ENCODE measurements at regions not wholly inside any gene's neighbourhood (a gene's known extent, or its start where the extent isn't known, plus 50 kb on each side); places are given as distances from the start of the nearest gene placed in this dataset.

- no peak for DNase-seq
These were observed 151.9 kb downstream of the FAM43A start for GRCh38 chr3:194837457-194838127.

- no peak for DNase-seq
These were observed 152.6 kb downstream of the FAM43A start for GRCh38 chr3:194838236-194838635.

- DNase-seq, result no peak
These were observed 155.2 kb downstream of the FAM43A start for GRCh38 chr3:194840661-194841514.

GRCh38 chr3:194841515-194841841 is 155.8 kb downstream of the FAM43A start:
- no peak for DNase-seq

GRCh38 chr3:194843556-194843955 is 157.9 kb downstream of the FAM43A start:
- DNase-seq, result no peak

- no peak for DNase-seq
These were observed 158.4 kb downstream of the FAM43A start for GRCh38 chr3:194844046-194844445.

- DNase-seq, result no peak
These were observed 163.6 kb downstream of the FAM43A start for GRCh38 chr3:194849166-194849875.

- no peak for DNase-seq
These were observed 165.6 kb downstream of the FAM43A start for GRCh38 chr3:194851254-194851653.

GRCh38 chr3:194851941-194852340 is 166.3 kb downstream of the FAM43A start:
- no peak for DNase-seq

GRCh38 chr3:194852345-194852744 is 166.7 kb downstream of the FAM43A start:
- no peak for DNase-seq

- no peak for DNase-seq
These were observed 167.3 kb downstream of the FAM43A start for GRCh38 chr3:194852831-194853508.

GRCh38 chr3:194854206-194854605 is 168.5 kb downstream of the FAM43A start:
- no peak for DNase-seq

GRCh38 chr3:194854659-194855390 is 169.1 kb downstream of the FAM43A start:
- no peak for DNase-seq

GRCh38 chr3:194856296-194856695 is 170.6 kb downstream of the FAM43A start:
- DNase-seq, result no peak

GRCh38 chr3:194857469-194858113 is 171.9 kb downstream of the FAM43A start:
- no peak for DNase-seq

- no peak for DNase-seq
These were observed 172.7 kb downstream of the FAM43A start for GRCh38 chr3:194858382-194858781.

- no peak for DNase-seq
These were observed 175.0 kb downstream of the FAM43A start for GRCh38 chr3:194860725-194861124.

- no peak for DNase-seq
These were observed 175.7 kb downstream of the FAM43A start for GRCh38 chr3:194861375-194861774.

GRCh38 chr3:194865061-194865460 is 179.4 kb downstream of the FAM43A start:
- DNase-seq, result no peak

- DNase-seq, result no peak
These were observed 179.9 kb downstream of the FAM43A start for GRCh38 chr3:194865615-194866014.

GRCh38 chr3:194866236-194866635 is 180.6 kb downstream of the FAM43A start:
- DNase-seq, result no peak

Data from right lung (tissue), 2 donors.